Fibroblast of the aortic adventitia (primary cell): ENCODE measurements at regions not wholly inside any gene's neighbourhood (a gene's known extent, or its start where the extent isn't known, plus 50 kb on each side); places are given as distances from the start of the nearest gene placed in this dataset.

Experiments
- DNase-seq: peaks from one replicate; pipeline ENCODE4 v3.0.0-alpha.2; 2010; ENCODE audit warnings: low read depth
- H3K4me3 ChIP-seq: 2 replicates; pipeline ENCODE4 v1.5.1; 2011; ENCODE audit warnings: low read depth, mild to moderate bottlenecking, control low read depth, low read length, moderate library complexity
- TF ChIP-seq, protein P1 (sequence below): IDR thresholded peaks from 2 replicates; pipeline ENCODE4 v1.5.1; 2011; ENCODE audit warnings: mild to moderate bottlenecking, low read length, control low read depth, inconsistent platforms; ENCODE audit not compliant: insufficient read depth

DNA sequence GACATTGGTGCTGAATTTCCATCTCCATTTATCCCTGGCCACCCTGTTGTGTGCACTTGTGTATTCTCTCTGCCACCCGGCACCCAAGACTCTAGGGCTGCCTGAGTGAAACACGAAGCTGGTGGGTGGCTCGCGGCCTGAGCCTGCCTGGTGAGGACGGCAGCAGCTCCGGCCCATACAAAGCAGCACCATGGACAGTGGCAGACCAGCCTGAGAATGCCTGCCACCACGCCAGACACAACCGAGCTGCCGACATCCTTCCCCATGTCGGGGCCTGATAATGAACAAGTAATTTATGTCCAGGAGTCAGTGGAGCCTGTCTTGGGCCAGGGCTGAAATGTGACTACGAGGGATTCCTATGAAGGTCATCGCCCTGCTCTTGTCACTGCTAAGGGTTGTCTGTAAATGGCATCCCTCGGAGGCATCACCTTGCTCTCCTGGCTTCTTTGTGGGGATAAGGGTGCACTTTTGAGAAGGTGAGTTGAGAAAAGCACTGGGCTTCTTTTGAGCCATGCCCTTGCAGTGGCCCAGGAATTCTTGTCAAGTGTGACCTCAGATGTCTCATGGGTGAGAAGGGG is 175.7 kb downstream of the MELK start:
- H3K4me3 ChIP-seq, result no peak overlapping the region
- TF ChIP-seq, protein P1, sequence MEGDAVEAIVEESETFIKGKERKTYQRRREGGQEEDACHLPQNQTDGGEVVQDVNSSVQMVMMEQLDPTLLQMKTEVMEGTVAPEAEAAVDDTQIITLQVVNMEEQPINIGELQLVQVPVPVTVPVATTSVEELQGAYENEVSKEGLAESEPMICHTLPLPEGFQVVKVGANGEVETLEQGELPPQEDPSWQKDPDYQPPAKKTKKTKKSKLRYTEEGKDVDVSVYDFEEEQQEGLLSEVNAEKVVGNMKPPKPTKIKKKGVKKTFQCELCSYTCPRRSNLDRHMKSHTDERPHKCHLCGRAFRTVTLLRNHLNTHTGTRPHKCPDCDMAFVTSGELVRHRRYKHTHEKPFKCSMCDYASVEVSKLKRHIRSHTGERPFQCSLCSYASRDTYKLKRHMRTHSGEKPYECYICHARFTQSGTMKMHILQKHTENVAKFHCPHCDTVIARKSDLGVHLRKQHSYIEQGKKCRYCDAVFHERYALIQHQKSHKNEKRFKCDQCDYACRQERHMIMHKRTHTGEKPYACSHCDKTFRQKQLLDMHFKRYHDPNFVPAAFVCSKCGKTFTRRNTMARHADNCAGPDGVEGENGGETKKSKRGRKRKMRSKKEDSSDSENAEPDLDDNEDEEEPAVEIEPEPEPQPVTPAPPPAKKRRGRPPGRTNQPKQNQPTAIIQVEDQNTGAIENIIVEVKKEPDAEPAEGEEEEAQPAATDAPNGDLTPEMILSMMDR, result no peak
- peak; percentile 62 for DNase-seq

DNA sequence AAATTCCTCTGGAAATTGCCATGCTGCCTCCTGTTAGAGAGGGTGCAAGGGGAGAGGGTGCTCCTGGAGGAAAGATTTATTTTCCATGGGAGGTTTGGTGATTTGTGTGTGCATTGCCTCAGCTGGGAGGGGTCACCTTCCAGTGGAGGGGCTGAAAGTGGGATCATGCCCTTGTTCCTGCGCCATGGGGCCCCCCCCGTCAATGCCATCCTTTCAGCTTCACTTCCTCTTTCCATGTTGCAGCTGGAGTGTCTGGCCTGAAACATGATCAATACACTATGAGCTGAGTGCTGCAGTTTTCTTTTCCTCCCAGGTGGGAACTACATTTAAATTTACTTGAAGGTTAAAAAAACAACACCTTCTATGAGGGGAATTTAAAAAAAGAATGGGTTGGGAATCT is 176.8 kb downstream of the MELK start:
- DNase-seq, result no peak
- H3K4me3 ChIP-seq, result no peak overlapping the region
- TF ChIP-seq, protein P1, result no peak

DNA sequence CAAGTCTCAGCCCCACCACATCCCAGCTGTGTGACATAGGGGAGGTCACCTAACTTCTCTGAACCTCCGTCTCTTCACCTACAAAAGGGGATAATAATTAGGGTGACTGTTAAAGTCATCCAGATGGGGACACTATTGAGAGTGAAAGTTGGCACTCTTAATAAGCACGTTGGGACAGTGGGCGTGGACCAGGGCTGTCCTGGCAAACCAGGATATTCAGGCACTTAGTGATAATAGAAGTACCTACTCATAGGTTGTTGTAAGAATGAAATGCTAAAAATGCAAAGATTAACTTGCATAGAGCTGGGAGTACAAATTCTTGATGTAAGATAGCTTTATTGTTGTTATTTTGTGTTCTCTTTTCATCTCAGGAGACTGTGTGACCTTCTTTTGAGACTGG is 177.9 kb downstream of the MELK start:
- TF ChIP-seq, protein P1, result no peak
- H3K4me3 ChIP-seq, result no peak overlapping the region

DNA sequence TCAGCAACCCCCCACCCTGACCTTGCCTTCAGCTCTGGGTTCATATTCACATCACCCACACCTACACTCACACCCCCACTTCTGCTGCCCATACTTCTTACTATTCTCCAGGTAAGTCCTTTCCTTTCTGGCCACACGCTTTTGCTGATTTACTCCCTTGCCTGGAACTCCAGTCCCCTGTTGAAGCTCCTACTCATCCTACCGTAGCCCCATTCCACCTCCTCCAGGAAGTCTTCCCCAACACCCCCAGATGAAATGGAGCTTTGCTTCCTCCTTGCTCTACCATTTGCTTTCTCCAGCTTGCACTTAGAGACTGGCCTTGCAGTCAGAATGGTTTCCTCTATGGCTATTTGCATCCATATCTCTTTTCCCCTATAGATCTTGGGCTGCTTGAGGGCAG is 182.3 kb downstream of the MELK start:
- H3K4me3 ChIP-seq, result no peak overlapping the region
- TF ChIP-seq, protein P1, result no peak
- no peak for DNase-seq

More for the DNA sequence above, 177.9 kb downstream of the MELK start:
- no peak for DNase-seq

DNA sequence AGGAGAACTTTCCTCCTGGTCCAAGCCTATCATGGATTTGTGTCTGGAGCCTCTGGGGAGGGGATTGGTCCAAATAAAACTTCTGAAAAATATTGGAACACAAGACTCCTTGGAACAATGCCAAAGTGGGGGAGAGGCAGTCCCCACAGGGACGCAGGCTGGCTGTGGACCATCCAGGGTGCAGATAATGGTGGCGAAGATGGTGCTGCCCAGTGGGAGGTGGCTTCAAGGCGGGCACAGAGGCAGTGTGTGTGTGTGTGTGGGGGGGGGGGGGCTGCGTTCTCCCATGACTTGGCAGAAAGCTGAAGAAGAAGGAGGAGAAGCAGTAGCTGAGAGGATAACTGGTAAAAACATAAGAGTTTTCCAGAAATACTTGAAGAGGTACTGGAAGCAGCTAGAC is 186.4 kb downstream of the MELK start:
- no peak overlapping the region for H3K4me3 ChIP-seq
- TF ChIP-seq, protein P1, result no peak
- no peak for DNase-seq

DNA sequence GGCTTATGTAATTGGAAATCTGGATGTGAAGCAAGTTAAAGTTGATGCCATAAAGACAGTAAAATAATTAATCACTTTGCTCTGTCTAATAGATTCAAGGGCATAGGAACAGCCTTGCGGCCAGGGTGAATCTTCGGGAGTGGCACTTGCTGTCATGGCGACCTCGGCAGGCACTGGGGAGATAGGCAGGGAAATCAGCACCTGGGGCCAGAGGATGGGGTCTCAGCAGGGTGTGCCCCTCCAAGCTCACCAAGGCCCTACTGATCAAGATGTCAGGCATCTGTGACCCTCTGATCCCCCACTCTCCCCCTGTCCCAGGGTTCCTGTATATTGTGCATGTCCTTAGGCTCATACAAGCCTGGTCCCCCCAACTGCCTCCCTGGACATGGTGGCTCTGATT is 187.3 kb downstream of the MELK start:
- DNase-seq, result no peak
- H3K4me3 ChIP-seq, result no peak overlapping the region
- TF ChIP-seq, protein P1, result no peak
